K562 (cell line): ENCODE measurements at regions not wholly inside any gene's neighbourhood (a gene's known extent, or its start where the extent isn't known, plus 50 kb on each side); places are given as distances from the start of the nearest gene placed in this dataset.

ENCODE experiments used
- FOXA1 ChIP-seq: fragments of 450-650 bp; IDR thresholded peaks from 2 replicates; pipeline ENCODE4 v1.6.1; 2016; ENCODE audit warnings: mild to moderate bottlenecking, borderline replicate concordance
- NFRKB ChIP-seq: fragments of 450-650 bp; IDR thresholded peaks from 2 replicates; pipeline ENCODE4 v1.6.1; 2016; ENCODE audit warnings: low read depth
- REST ChIP-seq, 2 experiments: fragments of 450-650 bp; formaldehyde crosslinking in 1 of 2; IDR thresholded peaks; 2 replicates each; pipeline versions ENCODE4 v1.4.0 to v1.6.1; 2014 to 2020; ENCODE audit warnings: mild to moderate bottlenecking in 2 of 2, borderline replicate concordance in 1 of 2, low read depth in 1 of 2
- THRA ChIP-seq: fragments of 450-650 bp; IDR thresholded peaks from 2 replicates; pipeline ENCODE4 v1.6.1; 2017; ENCODE audit warnings: mild to moderate bottlenecking, moderate library complexity
- ZNF717 ChIP-seq: fragments of 250-450 bp; sonication (Bioruptor Pico); IDR thresholded peaks from 2 replicates; pipeline ENCODE4 v1.5.0; 2021
- ZNF830 ChIP-seq: fragments of 250-450 bp; sonication (Bioruptor Pico); IDR thresholded peaks from 2 replicates; pipeline ENCODE4 v1.5.0; 2021; ENCODE audit warnings: mild to moderate bottlenecking

- no peak for TF ChIP-seq NFRKB
- no peak for TF ChIP-seq FOXA1
- no peak for TF ChIP-seq REST (IDR thresholded peaks at IDR 0.05; ENCODE audit: borderline replicate concordance)
- TF ChIP-seq REST (CRISPR knock-in tag; IDR thresholded peaks at IDR 0.05; ENCODE audit: low read depth), result no peak
- TF ChIP-seq THRA, result no peak
- TF ChIP-seq ZNF830 (CRISPR knock-in tag), result no peak
- TF ChIP-seq ZNF717 (CRISPR knock-in tag), result no peak
Observed at GRCh38 chr12:96107236-96107635, 71.8 kb upstream of the LTA4H start.
